Peyer's patch (tissue), 4 donors: ENCODE measurements at regions not wholly inside any gene's neighbourhood (a gene's known extent, or its start where the extent isn't known, plus 50 kb on each side); places are given as distances from the start of the nearest gene placed in this dataset.

ENCODE experiments used
- POLR2A ChIP-seq, 2 donors: fragments of 450-650 bp; IDR thresholded peaks; one replicate each; pipeline ENCODE4 v1.5.1; 2017; ENCODE audit warnings: antibody characterized with exemption in 2 of 2, mild to moderate bottlenecking in 2 of 2, moderate library complexity in 2 of 2
- TF ChIP-seq, protein P1 (sequence below), 6 experiments: fragments of 450-650 bp in 4 of 6; fragments of 200-600 bp in 2 of 6; sonication (generic) in 1 of 6; IDR thresholded peaks; one replicate each; pipeline ENCODE4 v1.5.1; 2017 to 2019; ENCODE audit warnings: antibody characterized with exemption in 6 of 6, mild to moderate bottlenecking in 3 of 6, moderate library complexity in 1 of 6

DNA sequence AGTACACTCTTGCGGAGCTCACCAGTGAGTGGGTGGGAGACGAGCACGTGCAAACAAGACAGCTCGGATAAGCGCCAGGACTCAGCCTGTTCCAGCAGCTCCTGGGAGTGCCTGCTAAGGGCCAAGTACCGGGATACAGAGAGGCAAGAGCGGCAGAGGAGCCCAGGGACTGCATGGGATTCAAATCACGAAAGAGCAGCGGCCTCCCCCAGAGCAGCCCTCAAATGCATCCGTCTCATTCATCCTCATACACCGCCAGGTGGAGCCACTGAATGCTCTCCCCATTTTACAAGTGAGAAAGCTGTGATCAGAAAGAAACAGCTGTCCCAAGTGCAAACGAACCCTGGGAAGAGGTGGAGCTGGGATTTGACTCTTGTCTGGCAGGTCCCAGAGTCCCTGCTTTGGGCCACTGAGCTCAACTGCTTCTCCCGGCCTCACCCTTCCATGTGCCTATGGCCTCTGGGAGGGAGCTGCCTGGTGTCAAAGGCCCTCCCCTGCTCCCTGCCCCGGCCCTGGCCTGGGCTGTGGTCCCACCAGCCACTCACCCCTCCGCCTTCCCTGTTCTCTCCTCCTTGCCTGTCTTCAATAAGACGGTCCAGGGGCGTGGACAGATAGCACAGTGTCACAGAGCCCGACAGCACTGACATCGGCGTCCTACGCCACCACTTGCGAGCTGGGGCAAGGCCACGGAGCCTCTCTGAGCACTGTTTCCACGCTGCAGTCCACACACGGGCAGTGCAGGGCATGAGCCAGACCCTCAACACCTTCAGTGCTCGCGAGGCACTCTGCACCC lies 72.8 kb upstream of the TAF1B start:
- TF ChIP-seq, protein P1, sequence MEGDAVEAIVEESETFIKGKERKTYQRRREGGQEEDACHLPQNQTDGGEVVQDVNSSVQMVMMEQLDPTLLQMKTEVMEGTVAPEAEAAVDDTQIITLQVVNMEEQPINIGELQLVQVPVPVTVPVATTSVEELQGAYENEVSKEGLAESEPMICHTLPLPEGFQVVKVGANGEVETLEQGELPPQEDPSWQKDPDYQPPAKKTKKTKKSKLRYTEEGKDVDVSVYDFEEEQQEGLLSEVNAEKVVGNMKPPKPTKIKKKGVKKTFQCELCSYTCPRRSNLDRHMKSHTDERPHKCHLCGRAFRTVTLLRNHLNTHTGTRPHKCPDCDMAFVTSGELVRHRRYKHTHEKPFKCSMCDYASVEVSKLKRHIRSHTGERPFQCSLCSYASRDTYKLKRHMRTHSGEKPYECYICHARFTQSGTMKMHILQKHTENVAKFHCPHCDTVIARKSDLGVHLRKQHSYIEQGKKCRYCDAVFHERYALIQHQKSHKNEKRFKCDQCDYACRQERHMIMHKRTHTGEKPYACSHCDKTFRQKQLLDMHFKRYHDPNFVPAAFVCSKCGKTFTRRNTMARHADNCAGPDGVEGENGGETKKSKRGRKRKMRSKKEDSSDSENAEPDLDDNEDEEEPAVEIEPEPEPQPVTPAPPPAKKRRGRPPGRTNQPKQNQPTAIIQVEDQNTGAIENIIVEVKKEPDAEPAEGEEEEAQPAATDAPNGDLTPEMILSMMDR (IDR thresholded peaks at IDR 0.05) = peak in 4 of 6 experiments; percentile 54 to 72 (median 70)
- no peak for TF ChIP-seq POLR2A (IDR thresholded peaks at IDR 0.05)
